NB4 (cell line): ENCODE measurements at regions not wholly inside any gene's neighbourhood (a gene's known extent, or its start where the extent isn't known, plus 50 kb on each side); places are given as distances from the start of the nearest gene placed in this dataset.

Experiments
- DNase-seq: peaks from one replicate; pipeline ENCODE4 v3.0.0; 2010; ENCODE audit warnings: low read depth
- H3K4me3 ChIP-seq: one replicate; pipeline ENCODE4 v1.5.1; 2011; ENCODE audit warnings: mild to moderate bottlenecking, low read depth, low read length, moderate library complexity
- CTCF ChIP-seq: IDR thresholded peaks from one replicate; pipeline ENCODE4 v1.5.1; 2012; ENCODE audit warnings: low read depth, low read length
- MAX ChIP-seq: IDR thresholded peaks from 2 replicates; pipeline ENCODE4 v1.6.1; 2011; ENCODE audit warnings: low read depth, low read length
- MYC ChIP-seq: IDR thresholded peaks from 2 replicates; pipeline ENCODE4 v1.6.1; 2011; ENCODE audit warnings: low read depth, low read length
- POLR2A ChIP-seq: IDR thresholded peaks from 2 replicates; pipeline ENCODE4 v1.6.1; 2011; ENCODE audit warnings: mild to moderate bottlenecking; ENCODE audit not compliant: insufficient read length; ENCODE audit errors: extremely low read depth

GRCh38 chr9:785997-786396 is 55.5 kb upstream of the DMRT1 start:
- no peak overlapping the region for H3K4me3 ChIP-seq
- peak; percentile 43 for DNase-seq
- TF ChIP-seq MAX, result no peak
- TF ChIP-seq CTCF, result no peak
- TF ChIP-seq MYC, result no peak
- TF ChIP-seq POLR2A, result no peak

GRCh38 chr9:786405-786804 is 55.1 kb upstream of the DMRT1 start:
- no peak for DNase-seq
- no peak overlapping the region for H3K4me3 ChIP-seq
- no peak for TF ChIP-seq MAX
- TF ChIP-seq POLR2A, result no peak
- TF ChIP-seq MYC, result no peak
- no peak for TF ChIP-seq CTCF

GRCh38 chr9:788777-789176 is 52.7 kb upstream of the DMRT1 start:
- DNase-seq, result no peak
- TF ChIP-seq CTCF (no peak), MYC (no peak), MAX (no peak), POLR2A (no peak)
- H3K4me3 ChIP-seq, result no peak overlapping the region
